Stimulated activated CD4-positive, alpha-beta T cell treated with anti-CD3 and anti-CD28 coated beads, Interleukin-15, amount 100 ng/mL, for 1 hour (primary cell): ENCODE measurements at regions not wholly inside any gene's neighbourhood (a gene's known extent, or its start where the extent isn't known, plus 50 kb on each side); places are given as distances from the start of the nearest gene placed in this dataset.
"Not testable (repeated sequence)": the region's sequence is repeated elsewhere in the genome, so short reads cannot be mapped to it uniquely, and the experiment has no call there.

Source experiments
- DNase-seq, 2 donors: peaks; one replicate each; pipeline ENCODE4 v3.0.0-alpha.2; 2020; ENCODE audit warnings: low read depth in 1 of 2, low spot score in 1 of 2

DNA sequence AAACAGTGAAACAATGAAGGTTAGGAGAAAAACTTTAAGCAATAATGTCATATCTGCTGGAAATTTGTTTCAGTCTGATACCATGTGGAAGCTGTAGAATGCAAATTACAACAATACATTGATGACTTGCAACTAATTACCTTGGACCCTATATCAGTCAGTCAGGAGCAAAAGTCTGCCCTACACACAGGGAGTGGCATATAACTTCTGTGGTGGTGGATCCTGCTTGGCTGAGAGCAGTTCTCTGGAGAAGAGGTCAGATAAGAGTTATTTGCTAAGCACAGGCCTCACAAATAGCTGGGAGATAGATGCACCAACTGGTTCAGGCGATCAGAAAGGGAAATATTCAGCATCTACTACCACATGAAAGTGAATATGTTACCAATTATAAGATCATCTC is 1364.6 kb upstream of the EPHA6 start:
- DNase-seq: no peak

DNA sequence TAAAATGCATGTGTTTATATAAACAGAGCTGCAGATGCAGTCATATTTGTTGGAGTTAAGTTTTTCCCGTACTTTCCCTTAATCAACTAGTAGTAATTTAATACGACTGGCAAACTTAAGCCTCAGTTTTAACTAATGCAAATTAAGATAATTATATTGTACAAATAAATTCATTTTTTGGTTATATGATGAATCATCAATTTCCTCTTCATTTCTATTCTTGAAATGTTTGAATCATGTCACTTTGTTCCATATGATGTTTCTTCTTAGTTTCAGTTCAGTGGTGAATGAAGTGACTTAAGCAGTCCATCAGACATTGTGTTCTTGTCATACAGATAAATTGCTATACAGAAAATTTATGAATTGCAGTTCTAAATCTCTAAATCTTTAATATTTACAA is 1361.2 kb upstream of the EPHA6 start:
- DNase-seq: no peak

DNA sequence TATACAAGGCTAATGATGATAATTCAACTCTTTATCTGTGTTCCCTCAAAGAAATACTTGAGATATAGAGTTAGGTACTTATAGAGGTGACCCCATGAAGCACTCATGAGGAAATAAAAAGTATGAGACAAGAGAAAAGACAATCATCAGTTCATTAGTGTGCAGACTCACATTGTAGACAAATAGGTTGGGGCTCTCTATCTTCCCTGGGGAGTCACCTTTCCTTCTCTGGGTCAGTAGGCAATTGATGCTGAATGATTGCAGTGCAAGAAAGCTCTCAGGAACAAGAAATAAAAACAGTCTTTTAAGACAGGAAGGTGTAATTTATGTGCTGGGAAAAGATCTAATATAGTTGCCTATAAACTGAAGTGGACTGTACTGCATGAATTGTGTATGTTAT is 1357.6 kb upstream of the EPHA6 start:
- DNase-seq: no peak

DNA sequence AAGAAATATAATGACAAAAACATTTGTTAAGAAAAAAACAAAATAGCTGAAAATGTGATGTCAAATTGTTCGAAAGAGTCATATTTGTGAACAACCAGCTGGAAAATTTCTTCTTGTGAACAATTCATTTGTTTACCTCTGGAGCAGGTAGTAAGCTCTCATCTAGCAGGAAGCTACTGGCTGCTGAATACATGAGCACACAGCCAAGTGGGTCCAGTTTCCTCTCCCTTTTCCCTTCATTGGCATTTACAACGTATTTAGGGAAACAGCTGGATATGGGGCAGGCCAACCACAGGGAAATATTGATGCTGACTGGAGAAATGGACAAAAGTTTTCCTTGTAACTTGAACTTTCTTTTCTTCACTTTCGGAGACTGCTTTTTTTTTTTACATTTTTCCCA is 1354.7 kb upstream of the EPHA6 start:
- DNase-seq: no peak

DNA sequence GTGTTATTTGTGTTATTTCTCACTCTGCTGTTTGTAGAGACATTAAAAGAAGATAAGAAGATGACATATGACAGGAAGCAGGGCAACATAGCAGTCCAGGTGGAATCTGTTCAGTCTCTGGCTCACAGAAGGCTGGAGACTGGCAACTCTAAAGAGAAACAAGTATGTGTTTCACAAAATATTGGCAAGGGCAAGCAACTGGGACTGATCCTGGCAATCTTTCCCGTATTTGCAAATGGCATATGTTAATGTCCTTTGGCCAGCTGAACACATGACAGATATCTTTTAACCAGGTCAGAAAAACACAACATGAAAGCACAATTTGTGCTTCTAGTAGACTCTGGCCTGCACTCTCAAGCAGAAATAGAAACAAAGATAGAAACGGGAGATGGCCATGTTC is 1354.1 kb upstream of the EPHA6 start:
- DNase-seq: no peak

DNA sequence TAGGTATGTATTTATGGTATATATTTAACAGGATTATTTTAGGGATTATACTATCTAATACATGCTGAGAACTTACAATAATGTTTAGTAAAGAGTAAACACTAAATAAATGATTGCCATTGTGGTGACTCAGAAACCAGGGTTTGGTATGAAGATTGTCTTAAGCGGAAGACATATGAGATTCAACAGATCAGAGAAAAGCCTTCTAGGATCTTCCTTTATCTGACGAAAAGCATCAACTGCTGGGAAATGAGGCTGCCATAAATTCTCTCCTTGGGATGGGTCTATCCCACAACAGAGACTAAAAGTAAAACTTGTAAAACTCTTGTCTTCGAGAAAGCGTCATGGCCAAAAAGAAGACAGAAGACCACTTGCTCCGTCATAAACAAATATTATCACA is 1352.2 kb upstream of the EPHA6 start:
- DNase-seq: no peak

DNA sequence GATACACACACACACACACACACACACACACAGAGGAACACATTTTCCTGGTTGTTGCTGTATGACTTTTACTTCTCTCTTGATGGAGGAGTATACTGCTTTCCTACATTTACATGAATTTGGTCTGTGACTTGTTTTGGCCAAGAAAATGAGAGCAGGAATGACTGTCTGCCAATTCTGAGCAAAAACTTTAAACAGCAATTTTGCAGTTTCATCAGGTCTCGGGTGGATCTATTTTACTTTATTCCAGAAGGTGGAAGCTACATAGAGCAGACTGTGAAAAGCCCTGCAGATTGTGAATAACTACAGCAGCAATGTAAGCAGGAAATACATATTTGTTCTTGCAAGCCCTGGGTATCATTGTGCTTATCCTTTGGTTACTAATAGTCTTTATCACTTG is 1350.0 kb upstream of the EPHA6 start:
- no peak for DNase-seq

DNA sequence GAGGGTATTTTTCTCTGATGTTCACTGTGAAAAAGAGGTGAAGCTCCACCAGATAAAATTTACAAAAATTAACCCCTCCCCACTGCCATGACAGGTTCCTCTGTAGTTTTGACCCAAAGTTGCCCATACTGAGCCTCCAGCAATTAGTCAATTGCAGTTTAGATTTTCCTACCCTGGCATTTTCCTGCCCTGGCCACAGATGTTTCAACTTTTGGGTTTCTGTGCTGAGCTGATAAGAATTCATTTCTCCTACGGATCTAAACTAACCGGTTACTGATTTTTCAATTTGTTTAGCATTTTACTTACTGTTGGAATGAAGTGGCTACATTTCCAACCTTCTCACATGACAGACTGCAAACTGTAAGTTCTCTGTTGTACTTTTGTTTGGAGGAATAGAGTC is 1346.1 kb upstream of the EPHA6 start:
- no peak for DNase-seq

DNA sequence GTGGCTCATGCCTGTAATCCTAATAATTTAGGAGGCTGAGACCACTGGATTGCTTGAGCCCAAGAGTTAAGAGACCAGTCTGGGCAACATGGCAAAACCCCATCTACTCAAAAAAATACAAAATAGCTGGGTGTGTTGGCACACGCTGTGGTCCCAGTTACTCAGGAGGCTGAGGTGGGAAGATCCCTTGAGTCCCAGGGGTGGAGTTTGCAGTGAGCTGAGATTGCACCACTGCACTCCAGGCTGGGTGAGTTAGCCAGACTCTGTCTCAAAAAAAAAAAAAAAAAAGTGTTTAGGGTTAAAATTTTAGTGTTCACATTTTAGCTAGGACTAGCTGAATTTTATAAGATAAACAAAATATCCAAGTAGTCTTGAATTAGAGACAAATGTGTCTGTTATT is 1340.1 kb upstream of the EPHA6 start:
- no peak for DNase-seq

DNA sequence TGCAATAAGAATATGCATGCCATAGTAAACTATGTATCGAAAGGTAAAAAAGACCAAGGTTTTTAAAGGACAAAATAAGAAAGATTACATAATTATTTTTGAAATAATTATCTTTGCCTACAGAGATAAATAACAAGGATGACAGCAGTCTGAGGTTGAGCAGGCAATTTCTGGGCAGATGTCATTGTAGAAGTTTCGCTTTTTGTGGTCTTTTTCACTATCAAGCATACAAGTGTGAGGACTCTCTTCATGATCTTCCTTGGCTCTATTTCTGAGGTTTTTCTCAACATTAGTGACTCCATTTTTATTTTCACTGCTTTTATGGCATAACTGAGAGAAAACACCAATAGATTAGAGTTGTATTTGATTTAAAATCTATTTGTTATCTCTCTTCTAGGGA is 1337.9 kb upstream of the EPHA6 start:
- no peak for DNase-seq

DNA sequence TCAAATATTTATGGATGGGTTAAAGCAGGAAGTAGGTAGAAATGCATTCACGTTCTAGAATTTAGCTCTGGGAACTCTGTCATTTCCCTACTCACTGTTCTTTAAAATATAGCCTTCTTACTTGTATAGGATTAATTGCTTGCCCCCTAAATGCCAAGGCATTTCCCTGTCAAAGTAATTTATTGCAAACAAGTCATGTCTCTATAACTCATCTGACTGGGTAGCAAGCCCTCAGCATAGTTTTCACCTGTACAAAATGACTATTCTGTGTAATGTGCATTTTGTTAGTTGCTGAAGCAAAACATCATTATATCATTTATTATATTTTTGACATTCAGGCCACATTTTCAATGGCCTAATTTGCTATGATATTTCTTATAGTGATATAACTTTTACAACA is 1308.2 kb upstream of the EPHA6 start:
- no peak for DNase-seq

DNA sequence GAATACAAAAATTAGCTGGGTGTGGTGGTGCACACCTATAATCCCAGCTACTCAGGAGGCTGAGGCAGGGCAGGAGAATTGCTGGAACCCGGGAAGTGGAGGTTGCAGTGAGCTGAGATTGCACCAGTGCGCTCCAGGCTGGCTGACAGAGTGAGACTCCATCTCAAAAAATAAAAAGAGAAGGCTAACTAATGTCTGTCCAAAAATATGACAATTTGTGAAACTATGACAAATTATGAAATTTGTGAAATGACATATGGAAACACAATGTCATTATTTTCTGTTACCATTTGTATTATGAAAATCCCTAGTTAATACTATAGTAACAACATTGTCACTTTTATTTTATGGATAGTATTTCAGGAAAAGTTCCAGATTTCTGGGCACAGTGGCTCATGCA is 1306.3 kb upstream of the EPHA6 start:
- no peak for DNase-seq

DNA sequence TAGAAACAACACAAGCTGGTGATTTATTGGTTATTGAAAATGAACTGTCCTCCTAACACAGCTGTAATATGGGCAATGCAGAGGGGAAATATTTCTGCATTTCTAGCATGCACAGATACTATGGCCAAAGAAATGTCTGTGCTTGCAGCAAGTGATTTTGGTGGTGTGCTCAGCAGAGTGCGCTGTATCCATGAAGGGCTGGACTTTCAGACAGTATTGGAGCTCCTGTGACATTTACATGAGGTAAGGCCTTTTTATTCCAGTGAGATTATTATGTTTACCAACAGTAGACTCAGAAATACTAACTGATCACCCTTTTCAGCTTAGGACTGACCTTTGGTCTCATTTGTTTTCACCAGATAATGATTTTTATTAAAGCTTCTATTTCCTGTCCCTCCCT is 1302.6 kb upstream of the EPHA6 start:
- no peak for DNase-seq

DNA sequence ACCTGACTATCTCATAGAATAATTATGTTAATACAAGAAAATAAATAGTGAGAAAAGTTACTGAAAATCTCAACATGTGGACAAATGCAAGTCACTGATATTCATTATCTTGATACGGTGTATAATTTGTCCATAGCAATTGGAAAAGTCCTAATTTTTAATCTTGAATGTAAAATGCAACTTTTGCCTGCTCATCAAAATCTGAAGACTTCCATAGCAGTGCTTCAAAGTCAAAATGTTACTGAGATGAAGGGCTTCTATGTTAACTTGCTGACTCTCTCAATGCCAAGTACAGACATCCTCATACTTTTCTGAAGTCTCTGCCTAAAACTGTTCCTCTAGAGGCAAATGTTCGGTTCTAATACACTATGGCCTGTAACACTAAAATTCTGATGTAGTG is 1300.1 kb upstream of the EPHA6 start:
- no peak for DNase-seq

DNA sequence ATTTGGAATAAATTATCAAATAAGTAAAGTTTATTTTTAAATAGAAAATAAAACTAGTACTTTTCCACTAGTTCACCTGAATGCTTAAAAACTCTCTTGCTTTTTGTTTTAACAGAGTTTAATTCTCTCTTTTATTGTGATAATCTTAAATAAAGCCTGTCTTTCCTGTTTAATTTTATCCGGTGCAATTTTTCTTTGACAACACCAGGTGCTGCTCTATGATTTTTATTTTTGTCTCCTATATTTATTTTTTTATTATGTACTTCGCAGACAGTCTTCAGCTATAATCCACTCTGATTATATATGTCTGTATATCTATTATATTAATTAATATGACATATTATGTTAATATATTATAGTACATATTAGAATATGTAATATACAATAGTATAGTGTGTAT is 1293.0 kb upstream of the EPHA6 start:
- no peak for DNase-seq

DNA sequence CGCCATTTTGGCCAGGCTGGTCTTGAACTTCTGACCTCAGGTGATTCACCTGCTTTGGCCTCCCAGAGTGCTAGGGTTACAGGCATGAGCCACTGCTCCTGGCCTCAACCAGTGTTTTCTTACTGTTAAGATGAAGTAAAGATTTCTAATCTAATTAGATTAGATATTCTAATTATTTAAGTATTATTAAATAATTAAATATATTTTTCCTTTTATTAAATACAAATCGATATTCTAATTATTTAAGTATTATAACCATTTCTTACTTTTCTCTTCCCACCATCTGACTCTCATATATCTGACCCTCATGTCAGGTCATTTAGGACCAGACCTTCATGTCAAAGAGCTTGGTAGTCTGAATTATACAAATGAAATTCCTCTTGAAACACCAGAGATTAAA is 1291.9 kb upstream of the EPHA6 start:
- DNase-seq: no peak

DNA sequence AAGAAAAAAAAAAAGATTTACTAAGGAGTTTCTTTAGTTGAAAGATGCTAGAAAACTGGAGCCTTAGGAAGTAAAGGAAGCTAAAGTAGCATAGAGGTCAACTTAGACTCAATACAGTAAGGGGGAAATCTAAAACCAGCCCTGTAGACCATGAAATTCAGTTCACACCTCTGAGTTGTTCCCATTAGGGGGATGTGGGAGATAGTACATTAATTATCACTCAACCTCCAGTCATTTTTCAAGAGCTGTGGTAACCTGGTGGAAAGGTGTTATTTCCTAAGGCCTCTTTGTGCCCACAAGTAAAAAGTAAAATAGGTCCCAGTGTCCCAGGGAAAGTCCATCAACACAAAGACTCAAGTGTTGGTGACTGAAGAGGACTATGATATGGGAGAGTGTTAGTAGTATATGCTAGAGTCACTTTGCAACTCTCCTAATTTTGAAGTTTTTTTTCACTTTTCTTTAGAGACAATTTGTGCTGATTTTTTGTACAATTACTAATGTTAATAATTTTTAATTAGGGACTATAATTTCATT is 1274.4 kb upstream of the EPHA6 start:
- DNase-seq: no peak

DNA sequence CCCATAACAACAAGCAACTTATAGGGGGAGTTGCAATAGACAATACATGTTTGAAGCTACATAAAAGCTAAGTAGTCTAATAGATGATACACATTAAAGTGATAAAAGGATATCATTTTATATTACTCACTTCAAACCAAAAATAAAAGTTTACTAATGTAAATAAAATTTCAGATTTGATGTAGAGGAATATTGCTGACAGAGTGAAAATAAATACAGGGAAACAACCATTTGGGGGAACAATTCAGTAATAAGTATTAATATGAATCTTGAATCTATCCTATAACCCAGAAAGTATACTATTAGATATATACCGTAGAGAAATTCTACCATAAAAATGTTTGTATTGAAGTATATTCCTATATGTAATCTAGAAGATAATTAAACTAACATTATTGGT is 1248.9 kb upstream of the EPHA6 start:
- no peak for DNase-seq

DNA sequence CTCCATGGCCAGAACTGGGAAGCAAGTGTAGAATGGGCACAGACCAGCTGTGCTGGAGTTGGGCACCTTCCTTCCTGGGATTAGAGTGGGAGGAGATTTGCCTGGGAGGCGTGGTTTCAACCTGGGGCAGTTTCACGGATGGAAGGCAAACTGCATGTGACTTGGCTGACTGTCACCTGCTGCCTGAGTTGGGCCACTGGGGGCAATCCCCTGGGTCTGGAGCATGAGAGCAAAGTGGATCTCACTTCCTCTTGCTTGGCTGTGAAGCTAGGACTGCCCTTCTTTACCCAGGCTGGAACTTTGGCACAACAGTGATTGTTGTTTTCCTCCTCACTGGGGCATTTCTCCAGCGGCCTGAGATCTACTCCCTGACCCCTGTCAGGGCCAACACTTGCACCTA is 1247.0 kb upstream of the EPHA6 start:
- DNase-seq: no peak

DNA sequence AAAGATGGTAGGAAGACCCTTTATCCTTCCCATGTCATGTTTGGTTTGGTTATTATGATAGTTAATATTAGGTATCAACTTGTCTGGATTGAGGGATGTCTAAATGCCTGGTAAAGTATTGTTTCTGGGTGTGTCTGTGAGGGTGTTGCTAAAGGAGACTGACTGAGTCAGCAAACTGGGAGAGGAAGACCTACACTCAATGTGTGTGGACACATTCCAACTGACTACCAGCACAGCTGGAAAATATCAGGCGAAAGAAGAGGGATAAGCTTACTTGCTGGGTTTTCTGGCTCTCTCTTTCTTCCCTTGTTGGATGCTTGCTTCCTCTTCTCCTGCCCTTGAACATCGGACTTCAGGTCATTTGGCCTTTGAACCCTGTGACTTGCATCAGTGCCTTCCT is 1227.6 kb upstream of the EPHA6 start:
- DNase-seq: no peak

DNA sequence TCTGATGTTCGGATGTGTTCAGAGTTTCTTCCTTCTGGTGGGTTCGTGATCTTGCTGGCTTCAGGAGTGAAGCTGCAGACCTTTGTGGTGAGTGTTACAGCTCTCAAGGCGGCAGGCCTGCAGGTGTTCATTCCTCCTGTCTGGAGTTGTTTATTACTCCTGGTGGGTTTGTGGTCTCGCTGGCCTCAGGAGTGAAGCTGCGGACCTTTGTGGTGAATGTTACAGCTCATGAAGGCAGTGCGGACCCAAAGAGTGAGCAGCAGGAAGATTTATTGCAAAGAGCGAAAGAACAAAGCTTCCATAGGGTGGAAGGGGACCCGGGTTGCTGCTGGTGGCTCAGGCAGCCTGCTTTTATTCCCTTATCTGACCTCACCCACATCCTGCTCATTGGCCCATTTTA is 1226.8 kb upstream of the EPHA6 start:
- not testable (repeated sequence) for DNase-seq

DNA sequence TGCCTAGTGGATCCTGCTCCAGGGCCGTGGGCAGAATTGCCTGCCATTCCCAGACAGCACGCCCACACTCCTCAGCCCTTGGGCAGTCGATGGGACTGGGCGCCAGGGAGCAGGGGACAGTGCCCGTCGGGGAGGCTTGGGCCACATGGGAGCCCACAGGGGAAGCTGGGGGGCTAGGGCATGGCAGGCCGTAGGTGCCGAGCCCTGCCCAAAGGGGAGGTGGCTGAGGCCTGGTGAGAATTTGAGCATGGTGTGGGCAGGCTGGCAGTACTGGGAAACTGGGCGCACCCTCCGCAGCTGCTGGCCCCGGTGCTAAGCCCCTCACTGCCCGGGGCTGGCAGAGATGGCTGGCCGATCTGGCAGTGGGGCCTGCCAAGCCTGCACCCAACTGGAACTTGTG is 1225.9 kb upstream of the EPHA6 start:
- DNase-seq: no peak

DNA sequence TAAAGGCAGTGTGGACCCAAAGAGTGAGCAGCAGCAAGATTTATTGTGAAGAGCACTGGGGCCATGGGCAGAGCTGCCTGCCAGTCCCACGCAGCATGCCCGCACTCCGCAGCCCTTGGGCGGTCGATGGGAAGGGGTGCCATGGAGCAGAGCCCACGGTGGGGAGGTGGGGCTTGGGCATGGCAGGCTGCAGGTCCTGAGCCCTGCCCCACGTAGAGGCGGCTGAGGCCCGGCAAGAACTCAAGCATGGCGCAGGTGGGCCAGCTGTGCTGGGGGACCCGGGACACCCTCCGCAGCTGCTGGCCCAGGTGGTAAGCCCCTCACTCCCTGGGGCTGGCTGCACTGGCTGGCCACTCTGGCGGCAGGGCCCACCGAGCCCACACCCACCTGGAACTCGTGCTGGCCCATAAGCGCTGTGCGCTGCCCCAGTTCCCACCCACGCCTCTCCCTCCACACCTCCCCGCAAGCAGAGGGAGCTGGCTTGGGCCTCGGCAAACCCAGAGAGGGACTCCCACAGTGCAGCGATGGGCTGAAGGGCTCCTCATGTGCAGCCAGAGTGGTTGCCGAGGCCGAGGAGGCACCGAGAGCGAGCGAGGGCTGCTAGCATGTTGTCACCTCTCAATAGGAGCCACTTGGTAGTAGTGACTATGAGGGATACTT is 1218.8 kb upstream of the EPHA6 start:
- DNase-seq: no peak

DNA sequence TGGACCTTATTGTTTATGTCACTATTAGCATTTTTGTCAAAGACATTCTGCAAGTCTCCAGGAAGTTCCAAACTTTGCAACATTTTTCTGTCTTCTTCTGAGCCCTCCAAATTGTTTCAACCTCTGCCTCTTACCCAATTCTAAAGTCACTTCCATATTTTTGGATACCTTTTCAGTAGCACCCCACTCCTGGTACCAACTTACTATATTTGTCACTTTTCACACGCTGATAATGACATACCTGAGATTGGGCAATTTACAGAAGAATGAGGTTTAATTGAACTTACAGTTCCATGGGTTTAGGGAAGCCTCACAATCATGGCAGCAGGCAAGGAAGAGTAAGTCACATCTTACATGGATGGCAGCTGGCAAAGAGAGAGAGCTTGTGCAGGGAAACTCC is 1206.5 kb upstream of the EPHA6 start:
- no peak for DNase-seq
